Right atrium auricular region (tissue), 2 donors: ENCODE measurements at regions not wholly inside any gene's neighbourhood (a gene's known extent, or its start where the extent isn't known, plus 50 kb on each side); places are given as distances from the start of the nearest gene placed in this dataset.

Source experiments
- DNase-seq: peaks from one replicate; pipeline ENCODE4 v3.0.0-alpha.2; 2019; ENCODE audit warnings: low spot score
- H3K27ac ChIP-seq, 2 donors: fragments of 200-600 bp; sonication (generic); 1 replicate in 1 of 2; 2 replicates in 1 of 2; pipeline ENCODE4 v1.5.1; 2016 to 2019
- H3K27me3 ChIP-seq, 2 donors: fragments of 200-600 bp; sonication (generic); one replicate each; pipeline versions ENCODE4 v1.5.1 to v1.6.0; 2017 to 2019
- H3K36me3 ChIP-seq: fragments of 200-600 bp; sonication (generic); one replicate; pipeline ENCODE4 v1.5.1; 2016
- H3K4me1 ChIP-seq, 2 donors: fragments of 200-600 bp; sonication (generic); one replicate each; pipeline versions ENCODE4 v1.5.1 to v1.6.0; 2017 to 2019
- H3K4me3 ChIP-seq, 2 donors: fragments of 200-600 bp; sonication (generic); 1 replicate in 1 of 2; 2 replicates in 1 of 2; pipeline ENCODE4 v1.5.1; 2017 to 2019; ENCODE audit warnings: mild to moderate bottlenecking in 1 of 2, moderate library complexity in 1 of 2
- H3K9me3 ChIP-seq, 2 donors: fragments of 200-600 bp; sonication (generic); one replicate each; pipeline ENCODE4 v1.5.1; 2019
- TF ChIP-seq, protein P1 (sequence below), 2 donors: fragments of 200-600 bp; sonication (generic); IDR thresholded peaks; one replicate each; pipeline ENCODE4 v1.5.1; 2019; ENCODE audit warnings: antibody characterized with exemption in 2 of 2

DNA sequence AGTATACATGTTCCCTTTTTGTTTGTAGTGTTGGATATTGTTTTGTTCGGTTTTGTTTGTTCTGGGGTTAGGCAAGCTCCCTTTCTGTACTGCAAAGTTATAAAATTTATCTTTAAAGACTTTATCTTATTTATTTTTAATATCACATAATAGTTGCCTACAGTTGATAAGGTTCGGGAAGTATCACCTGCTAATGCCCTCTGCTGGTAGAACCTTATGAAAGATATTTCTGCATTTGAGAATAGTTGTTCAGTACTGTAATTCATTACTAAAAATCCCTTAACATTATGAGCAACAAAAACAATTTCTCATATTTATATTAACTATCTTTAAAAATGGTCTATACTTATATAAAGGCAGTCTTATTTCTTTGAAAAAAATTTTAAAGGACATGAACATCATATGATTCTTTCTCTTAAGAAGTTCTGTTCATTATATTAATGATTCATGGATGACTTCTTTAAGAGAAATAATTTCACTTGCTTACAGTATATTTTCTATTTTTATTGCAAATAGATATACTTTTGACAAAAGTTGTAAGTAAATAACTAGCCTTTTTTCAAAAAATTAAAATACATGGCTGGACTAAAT is 1126.8 kb downstream of the SI start:
- H3K4me3 ChIP-seq: no peak overlapping the region
- no peak for DNase-seq
- H3K9me3 ChIP-seq: no peaks in the 10 kb centered on the region
- TF ChIP-seq, protein P1, sequence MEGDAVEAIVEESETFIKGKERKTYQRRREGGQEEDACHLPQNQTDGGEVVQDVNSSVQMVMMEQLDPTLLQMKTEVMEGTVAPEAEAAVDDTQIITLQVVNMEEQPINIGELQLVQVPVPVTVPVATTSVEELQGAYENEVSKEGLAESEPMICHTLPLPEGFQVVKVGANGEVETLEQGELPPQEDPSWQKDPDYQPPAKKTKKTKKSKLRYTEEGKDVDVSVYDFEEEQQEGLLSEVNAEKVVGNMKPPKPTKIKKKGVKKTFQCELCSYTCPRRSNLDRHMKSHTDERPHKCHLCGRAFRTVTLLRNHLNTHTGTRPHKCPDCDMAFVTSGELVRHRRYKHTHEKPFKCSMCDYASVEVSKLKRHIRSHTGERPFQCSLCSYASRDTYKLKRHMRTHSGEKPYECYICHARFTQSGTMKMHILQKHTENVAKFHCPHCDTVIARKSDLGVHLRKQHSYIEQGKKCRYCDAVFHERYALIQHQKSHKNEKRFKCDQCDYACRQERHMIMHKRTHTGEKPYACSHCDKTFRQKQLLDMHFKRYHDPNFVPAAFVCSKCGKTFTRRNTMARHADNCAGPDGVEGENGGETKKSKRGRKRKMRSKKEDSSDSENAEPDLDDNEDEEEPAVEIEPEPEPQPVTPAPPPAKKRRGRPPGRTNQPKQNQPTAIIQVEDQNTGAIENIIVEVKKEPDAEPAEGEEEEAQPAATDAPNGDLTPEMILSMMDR (IDR thresholded peaks at IDR 0.05): peak in 1 of 2 donors; percentile 46
- H3K27ac ChIP-seq: no peak overlapping the region
- no peaks in the 10 kb centered on the region for H3K36me3 ChIP-seq
- H3K4me1 ChIP-seq: no peaks in the 10 kb centered on the region
- H3K27me3 ChIP-seq: no peaks in the 10 kb centered on the region

DNA sequence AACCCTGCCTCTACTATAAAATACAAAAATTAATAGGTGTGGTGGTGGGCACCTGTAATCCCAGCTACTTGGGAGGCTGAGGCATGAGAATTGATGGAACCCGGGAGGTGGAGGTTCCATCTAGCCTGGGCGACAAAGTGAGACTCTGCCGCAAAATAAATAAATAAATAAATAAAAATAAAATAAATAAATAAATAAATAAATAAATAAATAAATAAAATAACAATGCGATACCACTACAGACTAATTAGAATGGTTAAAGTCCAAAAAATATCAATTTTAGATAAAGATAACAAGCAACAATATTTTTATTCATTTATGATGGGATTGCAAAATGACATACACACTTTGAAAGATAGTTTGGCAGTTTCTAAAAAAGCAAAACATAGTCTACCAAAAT is 1131.5 kb downstream of the SI start:
- Histone ChIP-seq H3K36me3 (no peaks in the 10 kb centered on the region), H3K27me3 (no peaks in the 10 kb centered on the region), H3K27ac (no peak overlapping the region), H3K4me1 (no peaks in the 10 kb centered on the region), H3K9me3 (no peaks in the 10 kb centered on the region), H3K4me3 (no peak overlapping the region)
- TF ChIP-seq, protein P1 (IDR thresholded peaks at IDR 0.05): no peak
- no peak for DNase-seq

DNA sequence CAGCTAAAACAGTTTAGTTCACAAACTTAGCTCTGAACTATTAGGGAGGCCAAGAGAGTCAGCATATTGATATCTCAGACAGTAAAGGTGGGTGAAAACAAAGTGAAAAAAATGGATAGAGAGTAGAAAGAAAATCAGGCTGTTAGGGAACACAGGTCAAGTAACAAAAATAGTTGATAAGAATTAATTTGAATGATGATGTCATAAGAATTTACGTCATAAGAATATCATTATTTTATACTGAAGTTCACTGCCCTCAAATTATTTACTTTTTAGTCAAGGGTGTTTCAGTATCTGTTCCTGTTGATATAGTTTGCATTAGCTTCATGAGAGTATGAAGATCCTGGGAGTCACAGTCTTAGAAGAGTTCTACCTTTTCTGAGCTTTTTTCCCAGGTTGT is 1134.6 kb downstream of the SI start:
- no peak overlapping the region for H3K27ac ChIP-seq
- DNase-seq: no peak
- no peaks in the 10 kb centered on the region for H3K9me3 ChIP-seq
- TF ChIP-seq, protein P1 (IDR thresholded peaks at IDR 0.05): no peak
- no peaks in the 10 kb centered on the region for H3K4me1 ChIP-seq
- no peaks in the 10 kb centered on the region for H3K36me3 ChIP-seq
- H3K27me3 ChIP-seq: no peaks in the 10 kb centered on the region
- no peak overlapping the region for H3K4me3 ChIP-seq

- H3K9me3 ChIP-seq: no peaks in the 10 kb centered on the region
- TF ChIP-seq, protein P1 (IDR thresholded peaks at IDR 0.05): no peak
- no peaks in the 10 kb centered on the region for H3K36me3 ChIP-seq
- no peaks in the 10 kb centered on the region for H3K4me1 ChIP-seq
- no peak for DNase-seq
- no peaks in the 10 kb centered on the region for H3K27me3 ChIP-seq
- H3K27ac ChIP-seq: no peak overlapping the region
- no peak overlapping the region for H3K4me3 ChIP-seq
Measured at GRCh38 chr3:163939926-163940325, 1138.4 kb downstream of the SI start.

GRCh38 chr3:163936543-163936942 is 1141.8 kb downstream of the SI start:
- Histone ChIP-seq H3K4me3 (no peak overlapping the region), H3K27me3 (no peaks in the 10 kb centered on the region), H3K4me1 (no peaks in the 10 kb centered on the region), H3K9me3 (no peaks in the 10 kb centered on the region), H3K27ac (no peak overlapping the region), H3K36me3 (no peaks in the 10 kb centered on the region)
- DNase-seq: no peak
- TF ChIP-seq, protein P1 (IDR thresholded peaks at IDR 0.05): no peak

GRCh38 chr3:163935411-163935810 is 1142.9 kb downstream of the SI start:
- no peaks in the 10 kb centered on the region for H3K9me3 ChIP-seq
- no peaks in the 10 kb centered on the region for H3K36me3 ChIP-seq
- H3K4me1 ChIP-seq: no peaks in the 10 kb centered on the region
- no peak for DNase-seq
- TF ChIP-seq, protein P1 (IDR thresholded peaks at IDR 0.05): no peak
- no peak overlapping the region for H3K4me3 ChIP-seq
- H3K27me3 ChIP-seq: no peaks in the 10 kb centered on the region
- no peak overlapping the region for H3K27ac ChIP-seq
